Activated CD4-positive, alpha-beta T cell treated with anti-CD3 and anti-CD28 coated beads for 36 hours (primary cell): ENCODE measurements at regions not wholly inside any gene's neighbourhood (a gene's known extent, or its start where the extent isn't known, plus 50 kb on each side); places are given as distances from the start of the nearest gene placed in this dataset.

Source experiments
- ATAC-seq: fragments of 200-7000 bp; cut with Tn5 transposase; one replicate; pipeline ENCODE4 v1.10.0; 2021; ENCODE audit warnings: mild to moderate bottlenecking, moderate library complexity
- CTCF ChIA-PET: fragments of 350-600 bp; sonication (Branson Sonifier 250); formaldehyde crosslinking; loops from one replicate; lab custom pipeline; 2021; ENCODE audit warnings: antibody characterized with exemption; lab: Charles Lee
- POLR2A ChIA-PET: fragments of 350-600 bp; sonication (Branson Sonifier 250); formaldehyde crosslinking; loops from one replicate; lab custom pipeline; 2021; ENCODE audit warnings: antibody characterized with exemption, inconsistent platforms; lab: Charles Lee
- DNase-seq: peaks from one replicate; pipeline ENCODE4 v3.0.0-alpha.2; 2020
- H3K27ac Mint-ChIP-seq: one replicate; pipeline ENCODE4 v1.8.0; 2021; ENCODE audit warnings: mixed read lengths
- H3K27me3 Mint-ChIP-seq: one replicate; pipeline ENCODE4 v1.8.0; 2021; ENCODE audit warnings: mixed read lengths
- H3K36me3 Mint-ChIP-seq: one replicate; pipeline ENCODE4 v1.8.0; 2021; ENCODE audit warnings: low read depth, mixed read lengths
- H3K4me1 Mint-ChIP-seq: one replicate; pipeline ENCODE4 v1.8.0; 2021; ENCODE audit warnings: mixed read lengths
- H3K4me3 Mint-ChIP-seq: one replicate; pipeline ENCODE4 v1.8.0; 2021; ENCODE audit warnings: mild to moderate bottlenecking, moderate library complexity, mixed read lengths
- H3K9me3 Mint-ChIP-seq: one replicate; pipeline ENCODE4 v1.8.0; 2021; ENCODE audit warnings: low read depth, mixed read lengths
- intact Hi-C, 2 experiments: fragments of 100-400 bp; cut with DNase I in 1 of 2; cut with micrococcal nuclease in 1 of 2; formaldehyde crosslinking; loops; one replicate each; pipeline versions ENCODE4 v1.14.2 to v1.15.1; 2022 to 2024; cut with DNase I, micrococcal nuclease

DNA sequence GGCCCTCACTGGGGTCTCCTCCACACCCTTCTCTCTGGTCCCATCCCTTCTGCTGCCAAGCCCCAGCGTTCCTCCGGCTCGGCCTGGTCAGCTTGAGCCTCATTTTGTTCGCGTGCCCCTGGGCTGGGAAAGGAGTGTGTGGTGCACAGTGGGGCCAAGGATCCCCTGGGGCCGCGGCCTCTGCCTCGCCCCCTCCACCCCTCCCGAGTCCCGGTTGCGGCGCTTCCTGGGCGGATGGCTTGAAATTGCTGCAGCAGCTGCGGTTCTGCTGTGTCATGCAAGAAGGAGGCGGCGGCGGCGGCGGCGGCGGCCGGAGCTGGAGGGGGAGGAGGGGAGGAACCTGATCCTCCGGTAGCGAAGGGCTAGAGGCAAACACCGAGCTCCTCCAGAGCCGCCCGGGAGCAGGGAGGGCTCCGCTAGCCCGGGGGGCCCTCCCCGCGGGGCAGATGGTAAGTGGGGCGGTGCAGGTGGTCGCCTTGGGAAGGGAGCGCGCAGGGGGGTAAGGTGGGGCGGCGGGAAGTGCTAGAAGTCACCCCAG, 217.8 kb upstream of the MKLN1 start:
- H3K4me3 Mint-ChIP-seq: peak overlapping the region; percentile 95
- ATAC-seq (peak; percentile 13), DNase-seq (peak; percentile 87)
- POLR2A ChIA-PET: interaction anchor here (0.6 to 2.6 kb wide), 13 partner anchors 11 to 1159 kb away, joined by 3 to 10 read pairs (median 3); partner anchors contain the start of gene MKLN1
- peaks cover 44% of the 10 kb centered on the region for H3K4me1 Mint-ChIP-seq
- peaks cover 9% of the 10 kb centered on the region for H3K36me3 Mint-ChIP-seq
- H3K27me3 Mint-ChIP-seq: peaks cover 1% of the 10 kb centered on the region
- no peaks in the 10 kb centered on the region for H3K9me3 Mint-ChIP-seq
- intact Hi-C loops: loop anchor here (2.0 to 10.0 kb wide), 14 partner anchors 41 to 1885 kb away; partner anchors contain the start of genes AHCYL2 (in 1 of the 2), MKLN1 (in 1 of the 2), NRF1 (in 1 of the 2) and UBE2H (in 1 of the 2)
- H3K27ac Mint-ChIP-seq: peak overlapping the region; percentile 97
- CTCF ChIA-PET: interaction anchor here (1.0 to 2.1 kb wide), 4 partner anchors 40 to 192 kb away, joined by 3 to 12 read pairs (median 4); no protein-coding TSS in a partner anchor

DNA sequence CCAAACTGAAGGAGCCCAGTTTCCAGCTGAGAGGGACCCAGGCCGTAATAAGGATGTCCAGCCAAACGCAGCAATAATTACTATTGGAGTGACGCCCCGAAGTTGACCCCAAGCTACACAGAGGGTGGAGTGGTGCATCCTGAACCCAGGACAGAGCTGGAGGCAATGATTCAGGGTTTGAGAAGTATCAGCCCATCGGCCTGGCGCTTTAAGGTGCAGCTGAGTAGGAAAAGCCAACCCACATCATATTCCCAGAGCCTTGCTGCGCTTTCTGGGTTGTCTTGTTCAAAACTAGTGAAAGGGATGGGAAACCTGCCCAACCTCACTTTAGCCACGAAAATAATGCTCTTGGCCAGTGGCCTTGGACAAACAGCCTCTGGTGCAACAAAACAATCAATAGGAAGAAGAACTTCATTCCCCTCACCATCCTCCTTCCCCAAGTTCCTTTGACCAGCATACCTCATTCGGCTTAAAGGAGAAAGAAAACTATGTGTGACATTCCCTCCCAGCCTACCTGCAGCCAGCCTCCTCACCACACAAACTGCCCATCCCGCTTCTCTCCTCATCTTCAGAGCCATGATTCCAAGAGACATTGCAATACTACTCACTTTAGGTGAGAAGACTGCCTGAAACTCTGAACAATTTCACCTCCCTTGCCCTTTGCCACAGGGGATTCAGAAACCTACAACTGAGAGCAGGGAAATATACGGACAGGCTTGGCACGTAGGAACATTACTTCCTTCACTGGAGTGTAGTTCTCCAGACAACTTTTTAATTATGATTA, 217.2 kb upstream of the MKLN1 start:
- peak overlapping the region; percentile 95 for H3K4me3 Mint-ChIP-seq
- peaks cover 2% of the 10 kb centered on the region for H3K27me3 Mint-ChIP-seq
- peaks cover 5% of the 10 kb centered on the region for H3K36me3 Mint-ChIP-seq
- no peaks in the 10 kb centered on the region for H3K9me3 Mint-ChIP-seq
- POLR2A ChIA-PET: interaction anchor here (0.5 to 2.1 kb wide), 11 partner anchors 11 to 417 kb away, joined by 3 to 7 read pairs (median 3); no protein-coding TSS in a partner anchor
- peak overlapping the region; percentile 84 for H3K27ac Mint-ChIP-seq
- DNase-seq: no peak
- ATAC-seq: no peak
- intact Hi-C loops: no loop called here
- CTCF ChIA-PET: interaction anchor here (0.7 to 2.1 kb wide), 4 partner anchors 41 to 193 kb away, joined by 3 to 12 read pairs (median 4); no protein-coding TSS in a partner anchor
- H3K4me1 Mint-ChIP-seq: peaks cover 38% of the 10 kb centered on the region

DNA sequence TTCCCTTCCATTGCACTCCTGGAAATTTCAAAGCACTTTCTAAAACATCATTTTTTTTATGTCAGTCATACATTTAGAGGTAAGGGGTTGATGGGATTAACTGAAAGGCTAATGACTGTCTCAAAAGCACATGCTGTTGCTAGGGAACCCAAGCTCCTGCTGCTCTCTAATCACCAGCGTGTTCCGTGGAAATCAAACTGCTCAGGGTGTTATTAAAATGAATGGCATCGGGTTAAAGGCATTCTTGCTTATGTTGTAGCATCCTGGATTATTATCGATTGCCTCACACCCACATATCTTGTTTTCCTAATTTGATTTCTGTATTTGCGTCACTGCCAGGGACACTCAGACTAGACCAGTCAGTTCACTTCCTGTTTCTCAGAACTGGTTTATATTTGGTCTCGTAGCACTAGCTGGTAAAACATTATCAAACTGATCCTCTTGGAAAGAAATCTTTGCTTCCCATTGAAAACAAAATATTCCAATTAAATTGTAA, 216.5 kb upstream of the MKLN1 start:
- Mint-ChIP-seq H3K36me3 (peaks cover 4% of the 10 kb centered on the region), H3K4me3 (peak overlapping the region; percentile 95), H3K4me1 (peaks cover 38% of the 10 kb centered on the region), H3K27ac (peak overlapping the region; percentile 84), H3K27me3 (peaks cover 2% of the 10 kb centered on the region), H3K9me3 (no peaks in the 10 kb centered on the region)
- ATAC-seq: peak; percentile 10
- CTCF ChIA-PET: interaction anchor here (0.7 to 0.8 kb wide), 2 partner anchors 125 to 401 kb away, joined by 3 to 4 read pairs; no protein-coding TSS in a partner anchor
- POLR2A ChIA-PET: interaction anchor here (0.6 to 2.1 kb wide), 2 partner anchors 77 to 417 kb away, joined by 3 to 6 read pairs; no protein-coding TSS in a partner anchor
- intact Hi-C loops: no loop called here
- no peak for DNase-seq

DNA sequence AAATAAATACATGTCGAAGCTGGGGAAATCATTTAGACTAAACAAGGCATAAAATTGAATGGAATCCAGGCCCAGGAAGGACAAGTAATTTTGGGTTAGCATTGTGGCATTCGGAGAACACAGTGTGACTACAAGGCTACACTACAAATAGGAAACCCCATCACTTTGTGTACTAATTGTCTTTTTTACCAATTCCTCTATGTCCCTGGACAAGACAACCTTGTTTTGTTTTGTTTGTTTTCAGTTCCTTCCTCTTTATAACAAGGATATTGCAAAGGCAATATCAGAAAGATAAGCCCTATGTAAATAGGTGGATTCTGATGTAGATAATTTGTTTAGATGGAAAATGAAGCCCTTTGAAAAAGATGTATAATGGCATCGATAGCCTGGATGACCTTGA, 215.9 kb upstream of the MKLN1 start:
- H3K4me3 Mint-ChIP-seq: no peak overlapping the region
- POLR2A ChIA-PET: no interaction called here
- CTCF ChIA-PET: interaction anchor here (0.8 kb wide), 1 partner anchor 401 kb away, joined by 3 read pairs; no protein-coding TSS in a partner anchor
- DNase-seq: no peak
- no peaks in the 10 kb centered on the region for H3K9me3 Mint-ChIP-seq
- intact Hi-C loops: no loop called here
- no peaks in the 10 kb centered on the region for H3K36me3 Mint-ChIP-seq
- H3K27ac Mint-ChIP-seq: no peak overlapping the region
- no peak for ATAC-seq
- peaks cover 2% of the 10 kb centered on the region for H3K27me3 Mint-ChIP-seq
- peaks cover 38% of the 10 kb centered on the region for H3K4me1 Mint-ChIP-seq

DNA sequence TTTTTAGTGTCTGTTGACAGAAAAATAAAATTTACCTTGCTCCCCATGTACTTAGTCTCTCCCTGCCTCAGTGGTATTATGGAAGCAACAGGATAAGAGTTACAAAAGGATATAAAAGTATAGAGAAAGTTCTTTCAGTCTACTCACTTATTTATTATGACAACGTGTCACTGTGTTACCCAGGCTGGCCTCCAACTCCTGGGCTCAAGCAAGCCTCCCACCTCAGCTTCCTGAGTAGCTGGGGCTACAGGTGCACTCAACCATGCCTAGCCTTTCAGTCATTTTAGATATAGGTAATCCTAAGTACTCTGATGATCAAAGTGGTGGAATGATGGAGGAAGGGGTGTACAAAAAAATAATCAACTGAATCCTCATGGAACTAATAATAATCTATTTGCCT, 215.2 kb upstream of the MKLN1 start:
- no peak overlapping the region for H3K4me3 Mint-ChIP-seq
- peaks cover 2% of the 10 kb centered on the region for H3K27me3 Mint-ChIP-seq
- ChIA-PET POLR2A (no interaction called here), CTCF (no interaction called here)
- H3K4me1 Mint-ChIP-seq: peaks cover 38% of the 10 kb centered on the region
- DNase-seq: no peak
- ATAC-seq: no peak
- intact Hi-C loops: no loop called here
- H3K27ac Mint-ChIP-seq: no peak overlapping the region
- H3K36me3 Mint-ChIP-seq: no peaks in the 10 kb centered on the region
- H3K9me3 Mint-ChIP-seq: no peaks in the 10 kb centered on the region

DNA sequence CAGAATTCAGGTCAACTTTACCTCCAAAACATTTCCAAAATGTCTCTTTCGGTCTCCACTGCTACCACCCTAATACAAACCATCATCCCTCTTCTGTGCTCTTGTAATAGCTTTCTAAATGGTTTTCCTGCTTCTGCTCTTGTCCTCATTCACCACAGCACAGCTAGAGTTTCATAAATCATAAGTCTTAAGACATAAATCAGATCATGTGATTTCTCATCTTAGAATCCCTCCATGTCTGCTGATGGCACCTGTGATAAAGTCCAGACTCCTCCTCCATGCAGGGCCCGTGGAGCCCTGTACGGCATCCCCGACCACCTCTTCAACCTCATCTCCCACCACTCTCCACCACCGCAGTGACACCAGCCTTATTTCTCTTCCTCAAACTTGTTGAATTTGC, 212.3 kb upstream of the MKLN1 start:
- ATAC-seq (no peak), DNase-seq (no peak)
- H3K27ac Mint-ChIP-seq: no peak overlapping the region
- POLR2A ChIA-PET: no interaction called here
- H3K36me3 Mint-ChIP-seq: peaks cover 3% of the 10 kb centered on the region
- intact Hi-C loops: no loop called here
- CTCF ChIA-PET: interaction anchor here (0.7 kb wide), 1 partner anchor 322 kb away, joined by 3 read pairs; no protein-coding TSS in a partner anchor
- H3K27me3 Mint-ChIP-seq: peaks cover 2% of the 10 kb centered on the region
- peaks cover 19% of the 10 kb centered on the region for H3K4me1 Mint-ChIP-seq
- H3K9me3 Mint-ChIP-seq: peaks cover 6% of the 10 kb centered on the region
- H3K4me3 Mint-ChIP-seq: no peak overlapping the region

DNA sequence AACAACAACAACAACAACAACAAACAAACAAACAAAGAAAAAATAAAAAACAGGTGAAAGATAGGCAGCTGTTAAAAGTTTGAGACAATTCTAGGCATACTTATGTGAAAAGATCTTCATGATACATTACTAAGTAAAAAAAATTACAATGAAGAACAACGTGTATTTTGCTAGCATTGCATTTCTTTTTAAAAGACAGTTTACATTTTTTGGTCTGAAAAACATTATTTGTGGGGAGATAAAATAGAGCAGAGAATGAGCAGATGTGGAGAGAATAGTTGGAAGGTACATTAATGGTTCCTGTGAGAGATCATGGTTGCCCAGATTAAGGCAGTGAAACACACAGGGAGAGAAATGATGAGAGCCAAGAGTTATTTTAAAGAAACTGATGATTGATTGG, 210.2 kb upstream of the MKLN1 start:
- intact Hi-C loops: no loop called here
- H3K4me3 Mint-ChIP-seq: no peak overlapping the region

DNA sequence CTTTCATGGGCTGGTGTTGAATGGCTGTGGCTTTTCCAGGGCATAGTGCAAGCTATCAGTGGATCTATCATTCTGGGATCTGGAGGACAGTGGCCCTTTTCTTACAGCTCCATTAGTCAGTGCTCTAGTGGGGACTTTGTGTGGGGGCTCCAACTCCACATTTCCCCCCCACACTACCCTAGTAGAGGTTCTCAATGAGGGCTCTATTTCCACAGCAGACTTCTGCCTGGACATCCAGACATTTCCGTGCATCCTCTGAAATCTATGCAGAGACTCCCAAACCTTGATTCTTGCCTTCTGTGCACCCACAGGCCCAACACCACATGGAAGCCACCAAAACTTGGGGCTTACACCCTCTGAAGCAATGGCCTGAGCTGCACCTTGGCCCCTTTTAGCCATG, 208.3 kb upstream of the MKLN1 start:
- H3K4me3 Mint-ChIP-seq: no peak overlapping the region
- peaks cover 6% of the 10 kb centered on the region for H3K9me3 Mint-ChIP-seq
- peaks cover 3% of the 10 kb centered on the region for H3K36me3 Mint-ChIP-seq
- intact Hi-C loops: no loop called here
- POLR2A ChIA-PET: no interaction called here
- DNase-seq: no peak
- H3K4me1 Mint-ChIP-seq: no peaks in the 10 kb centered on the region
- H3K27me3 Mint-ChIP-seq: peaks cover 2% of the 10 kb centered on the region
- ATAC-seq: no peak
- no peak overlapping the region for H3K27ac Mint-ChIP-seq
- CTCF ChIA-PET: no interaction called here

More for the DNA sequence above, 210.2 kb upstream of the MKLN1 start:
- POLR2A ChIA-PET: no interaction called here
- Mint-ChIP-seq H3K36me3 (peaks cover 3% of the 10 kb centered on the region), H3K27ac (no peak overlapping the region), H3K4me1 (peaks cover 1% of the 10 kb centered on the region), H3K27me3 (peaks cover 2% of the 10 kb centered on the region), H3K9me3 (peaks cover 6% of the 10 kb centered on the region)
- DNase-seq (no peak), ATAC-seq (no peak)
- CTCF ChIA-PET: no interaction called here

DNA sequence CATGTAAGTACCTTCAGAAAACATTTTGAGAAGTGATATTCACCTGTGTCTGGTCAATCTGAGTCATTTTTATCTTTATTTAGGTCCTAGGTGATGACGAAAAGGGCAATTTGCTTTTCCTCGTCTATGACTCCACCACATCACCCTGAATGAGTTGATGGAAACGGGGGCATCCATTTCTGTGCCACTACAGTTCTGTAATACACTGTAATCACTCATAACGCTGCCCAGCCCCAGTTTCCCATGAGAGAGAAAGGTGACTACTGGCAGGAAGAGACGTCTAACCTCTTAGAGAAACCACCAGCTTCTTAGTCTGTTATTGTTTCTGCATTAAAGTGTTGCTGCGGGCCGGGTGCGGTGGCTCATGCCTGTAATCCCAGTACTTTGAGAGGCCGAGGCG, 205.3 kb upstream of the MKLN1 start:
- no peak overlapping the region for H3K4me3 Mint-ChIP-seq
- H3K36me3 Mint-ChIP-seq: peaks cover 3% of the 10 kb centered on the region
- no peak overlapping the region for H3K27ac Mint-ChIP-seq
- H3K4me1 Mint-ChIP-seq: no peaks in the 10 kb centered on the region
- peaks cover 6% of the 10 kb centered on the region for H3K9me3 Mint-ChIP-seq
- DNase-seq (peak; percentile 23), ATAC-seq (peak; percentile 39)
- intact Hi-C loops: no loop called here
- no peaks in the 10 kb centered on the region for H3K27me3 Mint-ChIP-seq
- CTCF ChIA-PET: interaction anchor here (0.6 to 1.1 kb wide), 3 partner anchors 68 to 336 kb away, joined by 3 to 4 read pairs (median 3); no protein-coding TSS in a partner anchor
- POLR2A ChIA-PET: interaction anchor here (0.9 kb wide), 1 partner anchor 12 kb away, joined by 3 read pairs; no protein-coding TSS in a partner anchor

DNA sequence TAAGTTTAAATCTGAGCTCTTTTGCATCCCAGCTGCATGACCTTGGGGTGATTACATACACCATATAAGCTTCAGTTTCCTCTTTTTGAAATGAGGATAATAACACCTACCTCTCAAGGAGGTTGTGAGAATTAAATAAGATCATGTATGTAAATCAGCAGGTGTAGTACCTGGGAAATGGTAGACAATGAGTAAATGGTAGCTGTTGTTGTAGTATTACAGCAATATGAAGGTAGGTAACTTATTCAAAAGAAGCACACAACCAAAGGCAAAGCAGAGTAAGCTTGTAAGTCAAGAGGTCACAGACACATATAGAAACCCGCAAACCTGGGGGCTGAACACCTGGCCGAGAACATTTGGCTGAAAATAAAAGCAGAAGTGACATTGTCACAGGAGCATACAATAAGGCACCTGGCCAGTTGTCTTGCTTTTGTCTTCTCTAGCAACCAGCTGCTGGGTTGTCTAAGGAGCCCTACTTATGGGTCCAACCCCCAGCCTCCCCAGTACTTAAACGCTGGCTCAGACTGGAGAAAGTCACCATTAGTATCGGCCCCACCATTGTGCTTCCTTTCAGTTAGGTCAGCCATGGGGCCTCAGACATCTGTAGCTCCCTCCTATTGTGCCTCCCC, 203.6 kb upstream of the MKLN1 start:
- DNase-seq (no peak), ATAC-seq (no peak)
- CTCF ChIA-PET: interaction anchor here (0.6 to 1.1 kb wide), 2 partner anchors 19 to 263 kb away, joined by 3 read pairs; no protein-coding TSS in a partner anchor
- Mint-ChIP-seq H3K36me3 (no peaks in the 10 kb centered on the region), H3K9me3 (peaks cover 3% of the 10 kb centered on the region), H3K27ac (no peak overlapping the region), H3K4me3 (no peak overlapping the region), H3K4me1 (no peaks in the 10 kb centered on the region), H3K27me3 (no peaks in the 10 kb centered on the region)
- POLR2A ChIA-PET: no interaction called here
- intact Hi-C loops: no loop called here

DNA sequence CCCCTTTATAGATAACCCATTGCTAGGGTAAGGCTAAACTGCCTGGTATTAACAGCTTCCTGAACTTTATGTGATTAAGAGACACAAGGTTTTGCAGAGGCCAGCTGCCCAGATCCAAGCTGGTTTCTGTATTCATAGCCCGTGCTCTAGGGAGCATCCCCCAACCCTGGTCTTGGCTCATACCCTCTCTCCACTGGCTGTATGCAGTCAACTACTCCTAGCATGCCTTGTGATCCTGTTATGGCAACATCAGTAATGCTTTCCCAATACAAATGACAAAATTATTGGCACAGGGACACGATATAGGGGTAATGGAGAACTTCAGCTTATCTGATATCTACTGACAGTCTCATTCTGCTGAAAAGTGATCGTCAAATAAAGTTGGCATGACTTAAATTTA, 202.8 kb upstream of the MKLN1 start:
- CTCF ChIA-PET: no interaction called here
- H3K4me3 Mint-ChIP-seq: no peak overlapping the region
- H3K36me3 Mint-ChIP-seq: no peaks in the 10 kb centered on the region
- no peak overlapping the region for H3K27ac Mint-ChIP-seq
- H3K27me3 Mint-ChIP-seq: no peaks in the 10 kb centered on the region
- POLR2A ChIA-PET: no interaction called here
- no peaks in the 10 kb centered on the region for H3K9me3 Mint-ChIP-seq
- intact Hi-C loops: no loop called here
- no peak for DNase-seq
- no peak for ATAC-seq
- H3K4me1 Mint-ChIP-seq: no peaks in the 10 kb centered on the region
